Esophagus muscularis mucosa (tissue), 4 donors: ENCODE measurements at regions not wholly inside any gene's neighbourhood (a gene's known extent, or its start where the extent isn't known, plus 50 kb on each side); places are given as distances from the start of the nearest gene placed in this dataset.

Experiments used
- EP300 ChIP-seq: sonication (generic); formaldehyde crosslinking; IDR thresholded peaks from one replicate; pipeline ENCODE4 v1.6.1; 2017; ENCODE audit warnings: antibody characterized with exemption
- POLR2A ChIP-seq: fragments of 450-650 bp; IDR thresholded peaks from one replicate; pipeline ENCODE4 v1.6.1; 2017; ENCODE audit warnings: antibody characterized with exemption, moderate library complexity, mild to moderate bottlenecking, low read depth
- TF ChIP-seq, protein P1 (sequence below), 3 experiments: fragments of 200-600 bp in 2 of 3; fragments of 450-650 bp in 1 of 3; sonication (generic) in 2 of 3; IDR thresholded peaks; one replicate each; pipeline ENCODE4 v1.5.1; 2017 to 2019; ENCODE audit warnings: antibody characterized with exemption in 3 of 3, mild to moderate bottlenecking in 2 of 3, moderate library complexity in 1 of 3

DNA sequence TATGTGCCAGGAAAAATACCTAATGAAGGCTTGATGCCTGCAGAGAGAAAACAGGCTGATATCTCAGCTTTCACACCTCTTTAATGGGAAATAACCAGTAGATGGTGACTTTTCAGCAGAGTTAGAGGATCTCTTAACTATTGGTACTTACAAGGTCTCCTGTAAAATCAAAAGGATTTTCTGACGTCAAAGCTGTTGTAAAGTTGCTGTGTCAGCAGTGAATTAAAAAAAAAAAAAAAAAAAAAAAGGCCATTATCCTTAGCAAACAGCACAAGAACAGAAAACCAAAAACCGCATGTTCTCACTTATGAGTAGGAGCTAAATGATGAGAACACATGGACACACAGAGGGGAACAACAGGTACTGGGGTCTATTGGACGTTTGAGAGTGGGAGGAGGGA, 349.1 kb downstream of the AMY1C start:
- TF ChIP-seq, protein P1, sequence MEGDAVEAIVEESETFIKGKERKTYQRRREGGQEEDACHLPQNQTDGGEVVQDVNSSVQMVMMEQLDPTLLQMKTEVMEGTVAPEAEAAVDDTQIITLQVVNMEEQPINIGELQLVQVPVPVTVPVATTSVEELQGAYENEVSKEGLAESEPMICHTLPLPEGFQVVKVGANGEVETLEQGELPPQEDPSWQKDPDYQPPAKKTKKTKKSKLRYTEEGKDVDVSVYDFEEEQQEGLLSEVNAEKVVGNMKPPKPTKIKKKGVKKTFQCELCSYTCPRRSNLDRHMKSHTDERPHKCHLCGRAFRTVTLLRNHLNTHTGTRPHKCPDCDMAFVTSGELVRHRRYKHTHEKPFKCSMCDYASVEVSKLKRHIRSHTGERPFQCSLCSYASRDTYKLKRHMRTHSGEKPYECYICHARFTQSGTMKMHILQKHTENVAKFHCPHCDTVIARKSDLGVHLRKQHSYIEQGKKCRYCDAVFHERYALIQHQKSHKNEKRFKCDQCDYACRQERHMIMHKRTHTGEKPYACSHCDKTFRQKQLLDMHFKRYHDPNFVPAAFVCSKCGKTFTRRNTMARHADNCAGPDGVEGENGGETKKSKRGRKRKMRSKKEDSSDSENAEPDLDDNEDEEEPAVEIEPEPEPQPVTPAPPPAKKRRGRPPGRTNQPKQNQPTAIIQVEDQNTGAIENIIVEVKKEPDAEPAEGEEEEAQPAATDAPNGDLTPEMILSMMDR (IDR thresholded peaks at IDR 0.05): no peak
- TF ChIP-seq EP300 (no peak), POLR2A (no peak)
